DOHH2 (cell line): ENCODE measurements at regions not wholly inside any gene's neighbourhood (a gene's known extent, or its start where the extent isn't known, plus 50 kb on each side); places are given as distances from the start of the nearest gene placed in this dataset.

ENCODE experiments used
- EZH2phosphoT487 ChIP-seq: fragments of 200-600 bp; sonication (generic); IDR thresholded peaks from 2 replicates; pipeline ENCODE4 v1.6.1; 2017; ENCODE audit warnings: borderline replicate concordance, mild to moderate bottlenecking, antibody characterized with exemption, low read length, moderate library complexity, mixed read lengths
- TF ChIP-seq, protein P1 (sequence below): fragments of 200-600 bp; sonication (generic); IDR thresholded peaks from one replicate; pipeline ENCODE4 v1.5.1; 2014; ENCODE audit warnings: antibody characterized with exemption, mild to moderate bottlenecking, low read depth, low read length; ENCODE audit not compliant: poor library complexity, severe bottlenecking

DNA sequence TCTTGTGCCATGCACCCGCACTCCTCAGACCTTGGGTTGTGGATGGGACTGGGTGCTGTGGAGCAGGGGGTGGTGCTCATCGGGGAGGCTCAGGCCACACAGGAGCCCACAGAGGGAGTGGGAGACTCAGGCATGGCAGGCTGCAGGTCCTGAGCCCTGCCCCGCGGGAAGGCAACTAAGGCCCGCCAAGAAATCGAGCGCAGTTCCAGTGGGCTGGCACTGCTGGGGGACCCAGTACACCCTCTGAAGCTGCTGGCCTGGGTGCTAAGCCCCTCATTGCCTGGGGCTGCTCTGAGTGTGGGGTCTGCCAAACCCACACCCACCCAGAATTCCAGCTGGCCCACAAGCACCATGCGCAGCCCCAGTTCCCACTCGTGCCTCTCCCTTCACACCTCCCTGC lies 450.5 kb upstream of the FGF16 start:
- TF ChIP-seq, protein P1, sequence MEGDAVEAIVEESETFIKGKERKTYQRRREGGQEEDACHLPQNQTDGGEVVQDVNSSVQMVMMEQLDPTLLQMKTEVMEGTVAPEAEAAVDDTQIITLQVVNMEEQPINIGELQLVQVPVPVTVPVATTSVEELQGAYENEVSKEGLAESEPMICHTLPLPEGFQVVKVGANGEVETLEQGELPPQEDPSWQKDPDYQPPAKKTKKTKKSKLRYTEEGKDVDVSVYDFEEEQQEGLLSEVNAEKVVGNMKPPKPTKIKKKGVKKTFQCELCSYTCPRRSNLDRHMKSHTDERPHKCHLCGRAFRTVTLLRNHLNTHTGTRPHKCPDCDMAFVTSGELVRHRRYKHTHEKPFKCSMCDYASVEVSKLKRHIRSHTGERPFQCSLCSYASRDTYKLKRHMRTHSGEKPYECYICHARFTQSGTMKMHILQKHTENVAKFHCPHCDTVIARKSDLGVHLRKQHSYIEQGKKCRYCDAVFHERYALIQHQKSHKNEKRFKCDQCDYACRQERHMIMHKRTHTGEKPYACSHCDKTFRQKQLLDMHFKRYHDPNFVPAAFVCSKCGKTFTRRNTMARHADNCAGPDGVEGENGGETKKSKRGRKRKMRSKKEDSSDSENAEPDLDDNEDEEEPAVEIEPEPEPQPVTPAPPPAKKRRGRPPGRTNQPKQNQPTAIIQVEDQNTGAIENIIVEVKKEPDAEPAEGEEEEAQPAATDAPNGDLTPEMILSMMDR: no peak
- TF ChIP-seq EZH2phosphoT487: no peak
